ENCODE measurements at regions not wholly inside any gene's neighbourhood (a gene's known extent, or its start where the extent isn't known, plus 50 kb on each side); places are given as distances from the start of the nearest gene placed in this dataset.

- no peak for TF ChIP-seq CTCF (IDR thresholded peaks at IDR 0.05)
- Histone ChIP-seq H3K9me3 (no peaks in the 10 kb centered on the region), H3K36me3 (no peaks in the 10 kb centered on the region), H3K27ac (no peak overlapping the region), H3K27me3 (no peaks in the 10 kb centered on the region), H3K4me3 (no peak overlapping the region), H3K4me1 (no peaks in the 10 kb centered on the region)
- no peak for DNase-seq (ENCODE audit: low spot score)
Measured at GRCh38 chr1:22342734-22343191, 108.9 kb upstream of the ZBTB40 start.

GRCh38 chr1:22343456-22344328 is 108.0 kb upstream of the ZBTB40 start:
- no peaks in the 10 kb centered on the region for H3K36me3 ChIP-seq
- H3K4me1 ChIP-seq, result no peaks in the 10 kb centered on the region

DNA sequence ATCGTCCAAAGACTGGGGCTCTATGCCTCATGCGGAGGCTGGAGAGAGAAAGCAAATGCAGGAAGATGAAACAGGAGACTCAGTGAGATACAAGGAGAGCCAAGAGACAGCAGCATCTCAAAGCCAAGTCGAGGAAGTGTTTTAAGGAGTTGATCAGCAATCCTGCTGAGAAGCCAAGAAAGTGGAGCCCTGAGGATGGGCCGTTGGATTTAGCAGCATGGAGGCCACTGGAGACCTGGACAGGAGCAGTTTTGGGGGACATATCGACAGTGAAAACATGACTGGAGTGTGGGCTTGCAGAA is 107.4 kb upstream of the ZBTB40 start:
- H3K36me3 ChIP-seq, result no peaks in the 10 kb centered on the region
- H3K4me1 ChIP-seq, result no peaks in the 10 kb centered on the region
- H3K27me3 ChIP-seq, result no peaks in the 10 kb centered on the region
- H3K9me3 ChIP-seq, result no peaks in the 10 kb centered on the region
- no peak overlapping the region for H3K4me3 ChIP-seq
- DNase-seq (ENCODE audit: low spot score), result no peak
- TF ChIP-seq CTCF (IDR thresholded peaks at IDR 0.05), result no peak
- no peak overlapping the region for H3K27ac ChIP-seq

More at GRCh38 chr1:22343456-22344328, 108.0 kb upstream of the ZBTB40 start:
- TF ChIP-seq CTCF (IDR thresholded peaks at IDR 0.05), result no peak
- Histone ChIP-seq H3K27ac (no peak overlapping the region), H3K4me3 (no peak overlapping the region), H3K27me3 (no peaks in the 10 kb centered on the region), H3K9me3 (no peaks in the 10 kb centered on the region)
- no peak for DNase-seq (ENCODE audit: low spot score)

GRCh38 chr1:22344851-22345560 is 106.6 kb upstream of the ZBTB40 start:
- Histone ChIP-seq H3K27ac (no peak overlapping the region), H3K36me3 (no peaks in the 10 kb centered on the region), H3K4me1 (no peaks in the 10 kb centered on the region), H3K4me3 (no peak overlapping the region), H3K9me3 (no peaks in the 10 kb centered on the region), H3K27me3 (no peaks in the 10 kb centered on the region)
- no peak for TF ChIP-seq CTCF (IDR thresholded peaks at IDR 0.05)
- DNase-seq (ENCODE audit: low spot score), result no peak

DNA sequence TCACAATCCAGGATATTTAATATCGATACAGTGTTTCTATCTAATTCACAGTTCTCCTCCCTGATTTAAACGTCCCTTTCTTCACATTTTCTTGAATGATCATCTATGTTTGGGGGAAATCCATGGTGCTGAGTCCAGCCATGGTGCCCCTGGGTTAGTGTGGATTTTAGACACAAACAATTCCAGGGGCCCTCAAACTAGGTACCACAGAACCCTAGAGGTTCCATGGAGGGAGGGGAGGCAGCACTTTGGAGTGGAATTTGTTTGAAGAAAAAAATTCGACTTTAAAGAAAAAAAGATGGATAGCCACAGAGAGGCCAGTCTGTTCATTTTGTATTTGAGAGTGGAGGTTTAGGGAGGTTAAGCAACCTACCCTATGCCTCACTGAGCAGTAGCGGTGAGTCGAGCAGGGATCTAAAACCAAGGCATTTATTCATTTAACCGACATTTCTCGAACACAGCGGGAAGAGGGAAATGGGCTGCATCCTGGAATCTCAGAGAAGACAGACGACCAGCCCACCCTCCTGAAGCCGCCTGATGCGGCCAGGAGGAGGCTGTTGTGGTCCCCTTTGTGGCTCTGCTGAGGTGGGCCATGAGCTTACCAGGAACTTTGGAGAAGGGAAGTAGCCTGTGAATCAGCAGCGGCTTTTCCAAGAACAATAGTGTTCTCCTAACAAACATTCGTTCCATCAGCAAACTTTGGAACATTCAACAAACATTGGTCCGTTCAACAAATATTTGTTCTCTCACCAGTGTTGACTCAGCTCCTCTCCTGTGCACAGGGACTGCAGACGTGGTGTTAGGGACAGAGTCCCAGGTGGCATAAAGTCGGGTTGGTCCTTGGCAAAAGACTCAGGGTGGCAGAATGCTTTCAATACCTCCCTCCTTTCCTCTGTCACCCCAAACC is 103.5 kb upstream of the ZBTB40 start:
- Histone ChIP-seq H3K27me3 (peaks cover 4 to 14% of the 10 kb centered on the region in 2 donors), H3K4me1 (no peaks in the 10 kb centered on the region), H3K9me3 (no peaks in the 10 kb centered on the region), H3K27ac (no peak overlapping the region), H3K36me3 (no peaks in the 10 kb centered on the region), H3K4me3 (no peak overlapping the region)
- no peak for DNase-seq (ENCODE audit: low spot score)
- TF ChIP-seq CTCF (IDR thresholded peaks at IDR 0.05), result no peak
